ENCODE measurements at regions not wholly inside any gene's neighbourhood (a gene's known extent, or its start where the extent isn't known, plus 50 kb on each side); places are given as distances from the start of the nearest gene placed in this dataset.

GRCh38 chr2:207394203-207394781, 135.5 kb upstream of the CREB1 start:
- TF ChIP-seq POLR2A (IDR thresholded peaks at IDR 0.05) (no peak), POLR2AphosphoS5 (IDR thresholded peaks at IDR 0.05) (no peak)
- TF ChIP-seq, protein P1, sequence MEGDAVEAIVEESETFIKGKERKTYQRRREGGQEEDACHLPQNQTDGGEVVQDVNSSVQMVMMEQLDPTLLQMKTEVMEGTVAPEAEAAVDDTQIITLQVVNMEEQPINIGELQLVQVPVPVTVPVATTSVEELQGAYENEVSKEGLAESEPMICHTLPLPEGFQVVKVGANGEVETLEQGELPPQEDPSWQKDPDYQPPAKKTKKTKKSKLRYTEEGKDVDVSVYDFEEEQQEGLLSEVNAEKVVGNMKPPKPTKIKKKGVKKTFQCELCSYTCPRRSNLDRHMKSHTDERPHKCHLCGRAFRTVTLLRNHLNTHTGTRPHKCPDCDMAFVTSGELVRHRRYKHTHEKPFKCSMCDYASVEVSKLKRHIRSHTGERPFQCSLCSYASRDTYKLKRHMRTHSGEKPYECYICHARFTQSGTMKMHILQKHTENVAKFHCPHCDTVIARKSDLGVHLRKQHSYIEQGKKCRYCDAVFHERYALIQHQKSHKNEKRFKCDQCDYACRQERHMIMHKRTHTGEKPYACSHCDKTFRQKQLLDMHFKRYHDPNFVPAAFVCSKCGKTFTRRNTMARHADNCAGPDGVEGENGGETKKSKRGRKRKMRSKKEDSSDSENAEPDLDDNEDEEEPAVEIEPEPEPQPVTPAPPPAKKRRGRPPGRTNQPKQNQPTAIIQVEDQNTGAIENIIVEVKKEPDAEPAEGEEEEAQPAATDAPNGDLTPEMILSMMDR (IDR thresholded peaks at IDR 0.05), result no peak

All from breast epithelium (tissue), 3 donors.